Adrenal gland (tissue), 5 donors: ENCODE measurements at regions not wholly inside any gene's neighbourhood (a gene's known extent, or its start where the extent isn't known, plus 50 kb on each side); places are given as distances from the start of the nearest gene placed in this dataset.

ENCODE experiments used
- POLR2A ChIP-seq, 2 donors: fragments of 450-650 bp; IDR thresholded peaks; one replicate each; pipeline ENCODE4 v1.6.1; 2017; ENCODE audit warnings: antibody characterized with exemption in 2 of 2, mild to moderate bottlenecking in 2 of 2, moderate library complexity in 1 of 2
- TF ChIP-seq, protein P1 (sequence below), 6 experiments: fragments of 450-650 bp in 4 of 6; fragments of 200-600 bp in 2 of 6; sonication (generic) in 1 of 6; IDR thresholded peaks; 1 replicate in 5 of 6; 2 replicates in 1 of 6; pipeline versions ENCODE4 v1.5.1 to v1.8.0; 2016 to 2021; ENCODE audit warnings: antibody characterized with exemption in 6 of 6, mild to moderate bottlenecking in 2 of 6, moderate library complexity in 1 of 6
- donor health status: DM: no; HTN: no; CAD: no.

DNA sequence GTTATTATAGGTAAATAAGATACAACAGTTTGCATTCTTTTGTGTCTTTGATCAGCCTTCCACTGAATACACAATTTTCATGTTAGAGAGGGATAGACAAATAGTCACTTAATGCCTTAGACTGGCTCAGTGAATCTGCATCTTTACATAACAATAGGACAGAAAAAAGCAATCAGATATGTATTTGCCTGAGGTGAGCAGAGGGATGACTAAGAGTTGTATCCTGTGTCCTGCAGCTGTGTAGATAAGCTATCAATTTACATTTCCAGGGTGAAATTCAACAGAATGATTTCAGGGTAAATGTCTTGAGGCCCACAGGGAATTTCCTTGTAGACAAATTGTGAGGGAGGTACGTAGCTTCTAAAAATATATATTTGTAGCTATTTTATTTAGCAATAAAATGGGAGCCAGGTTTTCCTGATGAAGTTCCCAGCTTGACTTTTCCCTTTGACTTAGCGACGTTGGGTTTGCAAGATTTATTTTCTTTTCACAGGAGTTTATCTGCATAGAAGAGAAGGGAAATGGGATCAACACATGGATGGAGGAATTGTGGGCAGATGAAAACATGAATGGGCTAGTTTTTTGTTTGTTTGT is 586.1 kb upstream of the CDH6 start:
- TF ChIP-seq, protein P1, sequence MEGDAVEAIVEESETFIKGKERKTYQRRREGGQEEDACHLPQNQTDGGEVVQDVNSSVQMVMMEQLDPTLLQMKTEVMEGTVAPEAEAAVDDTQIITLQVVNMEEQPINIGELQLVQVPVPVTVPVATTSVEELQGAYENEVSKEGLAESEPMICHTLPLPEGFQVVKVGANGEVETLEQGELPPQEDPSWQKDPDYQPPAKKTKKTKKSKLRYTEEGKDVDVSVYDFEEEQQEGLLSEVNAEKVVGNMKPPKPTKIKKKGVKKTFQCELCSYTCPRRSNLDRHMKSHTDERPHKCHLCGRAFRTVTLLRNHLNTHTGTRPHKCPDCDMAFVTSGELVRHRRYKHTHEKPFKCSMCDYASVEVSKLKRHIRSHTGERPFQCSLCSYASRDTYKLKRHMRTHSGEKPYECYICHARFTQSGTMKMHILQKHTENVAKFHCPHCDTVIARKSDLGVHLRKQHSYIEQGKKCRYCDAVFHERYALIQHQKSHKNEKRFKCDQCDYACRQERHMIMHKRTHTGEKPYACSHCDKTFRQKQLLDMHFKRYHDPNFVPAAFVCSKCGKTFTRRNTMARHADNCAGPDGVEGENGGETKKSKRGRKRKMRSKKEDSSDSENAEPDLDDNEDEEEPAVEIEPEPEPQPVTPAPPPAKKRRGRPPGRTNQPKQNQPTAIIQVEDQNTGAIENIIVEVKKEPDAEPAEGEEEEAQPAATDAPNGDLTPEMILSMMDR (IDR thresholded peaks at IDR 0.05) = no peak
- no peak for TF ChIP-seq POLR2A (IDR thresholded peaks at IDR 0.05)
